ENCODE measurements at regions not wholly inside any gene's neighbourhood (a gene's known extent, or its start where the extent isn't known, plus 50 kb on each side); places are given as distances from the start of the nearest gene placed in this dataset.
"Not testable (repeated sequence)": the region's sequence is repeated elsewhere in the genome, so short reads cannot be mapped to it uniquely, and the experiment has no call there.

DNA sequence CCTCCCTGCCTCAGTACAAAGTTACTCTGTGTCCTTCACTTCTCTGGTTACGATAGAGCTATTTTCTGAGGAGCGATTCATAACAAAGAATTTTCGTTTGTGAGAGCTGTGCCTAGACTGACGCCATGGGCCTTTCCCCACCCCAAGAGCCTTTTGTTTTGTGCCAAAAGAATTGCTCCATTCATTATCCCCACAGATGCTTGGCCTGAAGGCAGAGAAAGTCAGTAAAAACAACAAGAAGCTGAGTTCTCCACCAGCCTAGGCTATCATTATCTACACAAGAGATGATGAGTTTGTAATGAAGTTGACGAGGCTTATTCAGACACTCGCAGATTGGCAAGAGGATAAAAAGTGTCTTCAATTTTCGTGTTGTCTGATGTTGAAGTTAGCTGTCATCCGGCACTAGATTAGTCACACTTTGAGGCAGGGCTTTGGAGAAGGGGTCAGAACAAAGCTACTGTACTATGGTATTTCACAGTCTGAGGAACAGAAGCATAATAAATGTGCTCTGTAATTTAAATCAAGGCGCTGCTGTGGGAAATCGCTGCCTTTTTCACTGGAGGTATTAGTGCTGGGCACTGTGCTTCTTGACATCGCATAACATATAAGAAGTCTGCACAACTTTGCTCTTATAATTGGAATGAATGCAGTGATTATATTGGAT lies 278.4 kb upstream of the FIGN start:
- DNase-seq: no peak

DNA sequence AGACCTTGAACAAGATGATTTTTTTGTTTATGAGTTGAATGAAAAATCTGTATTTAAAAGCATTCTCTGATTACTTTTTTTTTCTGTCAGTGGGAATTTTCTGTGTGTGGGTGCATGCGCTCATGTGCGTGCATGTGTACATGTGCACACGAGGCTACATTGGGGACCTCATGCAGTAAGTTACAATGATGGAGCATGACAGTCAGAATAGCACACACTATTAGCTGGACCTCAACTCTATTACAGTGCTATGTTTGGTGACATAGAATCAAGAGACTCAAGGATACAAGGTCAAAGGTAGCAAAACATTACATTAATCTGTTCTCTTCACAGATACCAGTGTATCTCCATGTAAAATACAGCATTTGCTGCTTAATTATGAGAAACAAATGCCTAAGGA lies 276.8 kb upstream of the FIGN start:
- no peak for DNase-seq

DNA sequence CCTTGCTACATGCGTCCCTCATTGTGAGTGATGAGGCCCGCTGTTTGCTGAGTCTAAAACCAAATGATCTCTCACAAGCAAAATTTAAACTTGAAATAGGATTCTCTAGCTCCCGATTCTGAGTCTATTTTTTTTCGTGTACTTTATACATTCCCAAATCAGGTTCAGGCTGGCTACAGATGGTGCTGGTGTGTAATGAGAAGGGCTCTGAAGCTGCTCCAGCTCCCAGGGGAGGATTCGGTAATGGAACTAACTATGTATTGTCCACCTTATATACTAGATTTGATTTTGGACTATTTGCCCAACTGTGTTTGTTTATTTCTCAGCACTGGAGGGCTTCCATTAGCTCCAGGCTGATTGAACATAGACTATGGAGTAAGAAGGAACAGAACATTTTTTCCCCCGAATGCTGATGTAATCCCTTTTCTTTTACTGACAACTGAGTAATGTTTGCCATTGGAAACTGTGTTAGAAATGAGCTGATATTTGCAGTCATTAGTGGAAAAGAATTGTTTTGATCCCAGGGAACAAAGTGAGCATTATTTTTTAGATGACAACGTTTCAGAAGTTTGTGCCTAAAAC lies 274.0 kb upstream of the FIGN start:
- no peak for DNase-seq

DNA sequence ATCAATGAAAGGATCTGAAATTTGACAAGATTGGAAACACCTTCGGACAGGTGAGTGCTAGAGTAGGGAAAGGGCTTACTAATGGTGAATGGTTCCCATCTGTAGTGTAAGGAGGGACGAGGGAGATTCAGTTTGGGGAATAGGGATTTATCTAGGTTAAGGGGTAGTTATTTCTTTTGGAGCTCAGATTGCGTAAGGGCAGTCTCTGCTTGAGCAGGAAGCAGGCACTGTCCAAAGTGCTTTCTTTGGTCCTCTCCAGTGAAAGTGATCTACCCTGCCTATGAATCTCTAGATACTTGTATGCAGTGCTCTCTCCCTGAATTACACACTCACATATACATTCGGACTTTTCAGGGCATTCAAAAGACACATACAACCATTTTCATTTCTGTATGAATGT lies 272.9 kb upstream of the FIGN start:
- no peak for DNase-seq

DNA sequence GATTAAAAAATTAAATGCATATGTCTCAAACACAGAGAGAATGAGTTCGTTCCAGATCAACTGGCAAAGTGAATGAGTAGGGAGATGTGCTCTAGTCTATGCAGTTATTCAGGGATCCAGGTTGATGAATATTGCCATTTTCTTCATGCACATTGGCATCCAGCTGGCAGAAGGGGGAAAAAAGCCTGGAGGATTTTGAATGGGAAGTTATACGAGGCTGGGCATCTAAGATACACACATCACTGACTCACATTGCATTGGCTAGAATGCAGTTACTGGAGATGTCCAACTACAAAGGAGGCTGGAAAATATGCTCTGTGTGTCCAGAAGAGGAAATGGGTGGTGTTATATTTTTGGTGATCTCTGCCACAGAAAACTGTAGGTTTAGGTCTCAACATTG lies 270.9 kb upstream of the FIGN start:
- no peak for DNase-seq

DNA sequence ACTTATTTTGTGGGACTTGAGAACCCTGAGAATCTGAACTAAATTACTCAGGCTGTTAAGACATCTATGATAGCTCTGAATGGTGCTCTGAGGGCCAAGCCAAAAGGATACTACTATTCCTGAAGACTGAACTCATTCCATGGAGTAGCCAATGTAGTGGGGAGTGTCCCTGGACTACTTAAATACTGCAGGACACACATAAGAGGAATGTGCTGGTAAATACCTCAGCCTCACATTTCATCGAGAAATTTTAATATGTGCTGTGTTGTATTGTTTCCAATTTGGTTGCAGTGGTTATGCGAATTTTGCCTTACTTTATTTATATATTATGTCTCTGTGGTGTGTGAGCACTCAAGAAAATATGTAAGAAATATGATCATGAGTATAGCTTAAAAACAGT lies 264.4 kb upstream of the FIGN start:
- no peak for DNase-seq

DNA sequence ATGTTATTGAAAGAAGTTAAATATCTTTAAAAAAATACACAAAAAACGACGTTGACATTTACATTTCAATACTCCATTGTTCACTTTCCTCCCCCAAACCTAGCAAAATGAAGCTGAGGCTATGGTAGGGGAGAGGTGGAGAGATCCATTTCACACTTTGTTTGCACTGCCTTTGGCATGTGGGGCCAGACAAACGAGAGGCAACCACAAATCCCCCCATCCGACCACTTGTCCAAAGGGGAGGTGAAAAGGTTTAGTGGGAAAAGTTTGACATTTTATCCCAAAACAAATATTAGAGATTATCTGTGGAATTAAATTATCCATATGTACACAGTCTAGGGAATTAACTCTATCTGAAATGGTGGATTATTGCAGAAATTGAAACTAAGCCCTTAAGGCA lies 261.7 kb upstream of the FIGN start:
- no peak for DNase-seq

DNA sequence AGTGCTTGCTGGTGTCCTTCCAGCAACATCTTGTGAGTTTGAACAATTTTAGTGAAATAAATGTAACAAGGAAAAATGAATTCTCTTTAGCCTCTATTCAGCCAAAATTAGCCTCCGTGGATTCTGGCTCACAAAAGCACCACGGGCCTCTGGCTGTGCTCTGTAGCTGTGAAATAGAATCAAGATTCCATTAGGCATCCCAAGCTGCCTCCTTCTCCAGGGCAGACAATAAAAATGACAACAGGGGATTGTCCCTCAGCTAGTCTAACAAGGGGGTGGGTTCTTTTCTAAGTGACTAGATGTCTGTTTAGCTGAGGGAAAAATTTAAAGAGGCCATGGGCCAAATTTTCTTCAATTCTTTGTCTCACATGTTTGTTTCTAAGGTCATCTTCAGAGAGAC lies 254.7 kb upstream of the FIGN start:
- no peak for DNase-seq

DNA sequence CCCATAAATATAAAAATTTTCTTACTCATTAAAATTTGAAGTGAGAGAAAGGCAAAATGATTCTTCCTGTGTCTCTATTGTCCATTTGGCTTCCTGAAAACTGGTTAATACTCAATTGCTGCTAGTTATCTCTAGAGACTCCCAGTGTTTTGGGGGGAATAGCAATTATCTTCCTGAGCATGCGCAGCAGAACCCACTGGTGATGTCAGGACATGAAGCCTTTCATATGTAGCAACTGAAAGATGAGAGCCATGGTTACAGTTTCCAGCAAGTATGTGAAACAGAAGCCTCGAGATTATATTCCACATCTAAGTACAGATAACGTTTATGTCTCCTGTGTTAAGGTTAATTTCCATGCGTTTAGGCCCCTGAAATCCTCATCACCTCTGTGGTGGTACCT lies 254.3 kb upstream of the FIGN start:
- no peak for DNase-seq

DNA sequence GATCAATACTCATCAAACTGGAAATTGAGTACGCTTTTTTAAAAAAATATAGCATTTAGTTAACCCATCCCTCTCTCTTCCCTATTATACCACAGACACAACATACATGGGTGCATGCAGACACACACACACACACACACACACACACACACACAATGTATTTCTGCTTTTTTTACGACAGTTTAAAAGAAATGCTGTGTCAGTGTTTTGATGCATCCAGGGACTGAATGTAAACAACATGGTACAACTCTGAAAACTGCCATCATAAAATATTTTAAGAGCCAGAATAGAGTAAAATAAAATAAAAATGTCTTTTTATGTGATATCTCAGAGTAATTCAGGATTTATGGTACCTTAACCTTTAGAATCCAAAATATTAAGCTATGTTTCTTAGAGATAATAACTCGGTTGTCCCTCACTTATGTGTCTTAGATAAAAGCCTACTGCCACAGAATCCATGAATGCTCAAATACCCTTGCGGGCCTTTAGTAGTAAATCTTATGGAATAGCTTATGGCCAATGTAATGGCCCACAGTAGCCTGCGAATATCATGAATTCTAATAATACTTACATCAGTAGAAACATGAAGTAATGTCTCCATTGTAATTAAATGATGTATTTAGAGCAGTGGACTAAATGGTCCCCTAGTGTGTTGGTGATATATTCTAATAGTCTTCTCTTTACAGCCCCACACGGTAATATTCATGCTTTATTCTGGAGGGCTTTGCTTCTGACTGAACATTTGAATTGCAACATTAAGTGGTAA lies 251.6 kb upstream of the FIGN start:
- no peak for DNase-seq

DNA sequence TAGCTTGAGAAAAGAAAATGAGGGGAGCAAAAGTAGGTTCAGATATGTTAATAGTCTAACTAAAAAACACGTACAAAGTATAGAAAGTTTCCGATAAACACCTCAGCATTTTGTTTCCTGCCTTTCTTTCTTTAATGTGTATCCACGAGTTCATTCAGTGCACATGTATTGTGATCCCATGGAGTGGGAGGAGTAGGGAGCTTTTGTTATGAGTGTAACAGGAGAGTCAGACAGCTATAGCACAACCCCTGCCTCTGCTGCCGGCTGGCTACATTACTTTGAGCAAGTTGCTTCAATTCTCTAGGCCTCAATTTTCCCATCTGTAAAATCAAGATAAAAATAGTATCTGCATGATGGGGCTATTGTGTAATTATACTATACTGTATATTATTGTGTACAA lies 249.2 kb upstream of the FIGN start:
- no peak for DNase-seq

DNA sequence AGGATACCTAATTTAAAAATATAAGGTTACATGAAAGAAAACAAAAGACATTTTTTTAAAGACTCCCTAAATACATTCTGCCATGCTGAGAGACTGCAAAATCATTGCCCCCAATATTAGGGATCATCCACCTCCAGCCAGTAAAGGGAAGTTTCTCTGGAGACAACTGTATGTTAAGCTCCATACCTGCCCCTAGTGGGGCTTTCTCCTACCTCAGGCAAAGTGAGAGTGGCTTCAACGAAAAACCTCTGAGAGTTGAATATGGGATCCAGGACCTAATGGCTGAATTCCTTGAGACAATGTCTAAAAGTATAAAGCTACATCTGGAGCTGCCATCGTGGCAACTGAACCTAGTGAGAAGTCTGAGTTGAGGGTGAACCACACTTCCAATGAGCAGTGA lies 248.1 kb upstream of the FIGN start:
- no peak for DNase-seq

DNA sequence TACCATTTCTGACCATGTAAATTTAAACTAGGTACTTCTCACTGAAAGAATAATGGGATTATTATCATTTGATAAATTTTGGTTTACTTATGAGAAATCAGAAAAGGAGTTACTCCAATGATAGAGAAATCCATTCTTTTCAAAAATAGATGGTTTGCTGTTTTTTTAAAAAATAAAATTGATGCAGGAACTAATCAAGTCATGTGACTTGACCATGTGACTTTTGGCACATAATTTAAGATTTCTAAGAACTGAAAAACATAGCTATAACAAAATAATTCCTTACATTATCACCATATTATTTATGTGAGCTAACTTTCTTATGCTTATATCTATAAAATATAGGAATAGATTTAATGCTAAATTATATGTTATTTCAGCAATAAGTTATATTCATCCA lies 247.1 kb upstream of the FIGN start:
- no peak for DNase-seq

DNA sequence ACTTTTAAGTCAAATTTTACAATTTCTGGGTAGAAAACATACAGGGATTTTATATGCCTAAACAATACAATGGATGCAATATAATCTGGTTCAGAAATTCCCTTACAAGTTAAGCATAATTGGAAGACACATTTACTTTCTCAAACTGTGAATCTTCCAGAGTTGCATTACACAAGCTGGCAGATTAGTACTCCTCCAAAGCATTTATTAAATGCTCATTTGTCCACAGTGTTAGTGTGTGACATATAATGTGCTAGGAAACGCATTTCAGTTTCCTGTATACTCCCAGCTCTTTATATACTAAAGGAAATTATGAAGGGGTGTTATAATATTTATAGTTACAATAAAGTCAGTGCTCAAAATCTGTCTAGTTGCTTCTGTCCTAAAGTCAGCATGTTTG lies 239.0 kb upstream of the FIGN start:
- DNase-seq: no peak

DNA sequence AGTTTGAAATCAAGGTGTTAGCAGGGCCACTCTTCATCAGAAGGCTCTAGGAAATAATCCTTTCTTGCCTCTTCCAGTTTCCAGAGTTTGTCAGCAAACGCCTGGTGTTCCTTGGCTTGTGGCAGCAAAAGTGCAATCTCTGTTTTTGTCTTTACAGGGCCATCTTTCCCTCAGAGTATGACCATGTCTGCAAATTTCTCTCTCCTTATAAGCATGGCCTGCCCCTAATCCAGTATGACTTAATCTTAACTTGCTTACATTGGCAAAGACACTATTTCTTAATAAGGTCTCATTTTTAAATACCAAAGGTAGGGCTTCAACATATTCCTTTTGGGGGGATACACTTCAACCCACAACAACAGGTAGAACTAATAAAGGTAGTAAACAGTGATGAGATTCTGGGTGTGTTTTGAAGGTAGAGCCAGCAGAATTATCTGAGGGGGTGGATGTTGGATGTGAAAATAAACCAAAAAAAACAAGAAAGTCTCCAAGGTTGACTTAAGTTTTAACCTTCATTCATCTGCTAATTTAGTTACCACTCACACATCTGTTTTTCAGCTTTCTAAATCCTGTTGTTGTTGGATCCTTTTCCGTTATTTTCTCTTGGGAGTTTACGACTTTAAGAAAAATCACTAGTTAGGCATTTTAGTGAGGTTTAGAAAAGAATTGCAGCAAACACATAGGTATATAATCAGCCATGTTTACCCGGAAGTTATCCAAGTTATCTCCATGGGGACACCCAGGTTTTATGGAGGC lies 234.4 kb upstream of the FIGN start:
- no peak for DNase-seq

DNA sequence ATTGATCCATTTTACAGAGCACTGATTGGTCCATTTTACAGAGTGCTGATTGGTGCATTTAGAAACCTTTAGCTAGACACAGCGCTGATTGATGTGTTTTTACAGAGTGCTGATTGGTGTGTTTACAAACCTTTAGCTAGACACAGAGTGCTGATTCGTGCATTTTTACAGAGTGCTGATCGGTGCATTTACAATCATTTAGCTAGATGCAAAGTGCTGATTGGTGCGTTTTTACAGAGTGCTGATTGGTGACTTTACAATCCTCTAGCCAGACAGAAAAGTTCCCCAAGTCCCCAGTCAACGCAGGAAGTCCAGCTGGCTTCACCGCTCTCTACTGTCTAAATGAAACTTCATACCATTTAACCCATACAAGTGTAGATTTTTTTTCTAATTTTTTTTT lies 228.5 kb upstream of the FIGN start:
- DNase-seq: not testable (repeated sequence)

DNA sequence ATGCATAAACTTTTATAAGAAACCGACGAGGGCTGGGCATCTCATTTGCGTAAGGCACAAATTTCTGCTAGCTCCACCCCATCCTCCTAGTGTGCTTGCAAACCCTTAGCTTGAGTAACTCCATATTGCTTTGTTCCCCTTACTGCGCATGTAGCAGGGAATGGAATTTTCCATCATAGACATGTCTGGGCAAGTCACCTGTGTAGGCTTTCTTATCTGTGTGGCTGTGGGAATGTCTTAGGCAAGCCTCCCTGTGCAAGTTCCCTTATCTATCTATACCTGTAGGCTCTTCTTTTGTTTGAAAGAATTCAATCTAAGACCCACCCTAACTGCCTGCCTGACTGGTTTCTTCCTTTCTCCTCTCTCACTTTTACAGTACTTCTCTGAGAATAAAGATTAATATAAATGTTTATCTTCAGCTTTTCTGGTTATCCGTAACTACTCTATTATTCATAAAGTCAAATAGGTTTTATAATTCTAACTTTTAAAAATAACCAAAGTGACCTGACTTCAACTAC lies 217.6 kb upstream of the FIGN start:
- no peak for DNase-seq

DNA sequence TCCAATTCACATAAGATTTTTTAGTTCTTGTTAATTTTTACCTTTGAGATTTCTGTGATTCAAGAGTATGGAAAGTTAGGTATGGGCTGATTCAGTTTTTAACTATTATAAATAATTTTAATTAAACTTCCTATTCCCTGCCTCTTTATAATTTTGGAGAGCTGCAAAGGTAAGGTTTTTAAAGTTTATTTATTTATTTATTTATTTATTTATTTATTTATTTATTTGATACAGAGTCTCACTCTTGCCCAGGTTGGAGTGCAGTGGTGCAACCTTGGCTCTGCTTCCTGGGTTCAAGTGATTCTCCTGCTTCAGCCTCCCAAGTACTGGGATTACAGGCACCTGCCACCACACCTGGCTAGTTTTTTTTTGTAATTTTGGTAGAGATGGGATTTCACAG lies 215.5 kb upstream of the FIGN start:
- no peak for DNase-seq

DNA sequence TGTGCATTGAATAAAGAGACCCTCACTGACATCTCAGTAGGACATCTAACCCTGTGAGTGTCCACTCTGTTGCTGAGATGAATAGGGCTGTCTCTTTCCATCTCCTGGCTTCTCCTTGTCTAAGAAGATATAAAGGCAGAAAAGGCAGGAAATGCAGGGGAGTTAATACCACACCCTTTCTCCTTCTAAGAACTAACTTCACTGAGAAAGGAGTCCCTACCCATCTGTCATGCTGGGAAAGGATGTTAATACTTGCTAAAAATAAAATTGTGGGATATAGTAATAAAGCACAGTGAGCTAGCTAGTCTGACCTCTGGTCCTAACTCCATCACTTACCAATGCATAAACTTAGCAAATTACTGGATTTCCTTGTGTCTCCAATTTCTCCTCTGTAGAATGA lies 213.9 kb upstream of the FIGN start:
- DNase-seq: no peak

DNA sequence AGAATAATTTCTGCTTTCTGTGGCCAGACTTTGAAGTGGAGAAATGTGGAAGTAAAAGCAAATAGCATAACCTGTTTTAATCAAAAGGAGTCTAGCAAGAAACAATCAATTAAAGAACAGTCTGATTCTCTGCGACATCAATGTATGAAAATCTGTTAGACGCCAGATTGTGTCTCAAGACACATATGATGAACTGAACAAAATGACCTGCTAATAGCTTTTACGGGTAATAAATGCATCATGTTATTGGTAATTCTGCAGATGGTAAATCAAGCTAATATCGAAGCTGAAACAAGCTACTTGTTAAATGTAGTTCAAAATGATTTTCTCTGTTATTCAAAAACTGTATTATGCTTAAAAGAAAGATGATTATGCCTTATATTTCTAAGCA lies 208.5 kb upstream of the FIGN start:
- no peak for DNase-seq

DNA sequence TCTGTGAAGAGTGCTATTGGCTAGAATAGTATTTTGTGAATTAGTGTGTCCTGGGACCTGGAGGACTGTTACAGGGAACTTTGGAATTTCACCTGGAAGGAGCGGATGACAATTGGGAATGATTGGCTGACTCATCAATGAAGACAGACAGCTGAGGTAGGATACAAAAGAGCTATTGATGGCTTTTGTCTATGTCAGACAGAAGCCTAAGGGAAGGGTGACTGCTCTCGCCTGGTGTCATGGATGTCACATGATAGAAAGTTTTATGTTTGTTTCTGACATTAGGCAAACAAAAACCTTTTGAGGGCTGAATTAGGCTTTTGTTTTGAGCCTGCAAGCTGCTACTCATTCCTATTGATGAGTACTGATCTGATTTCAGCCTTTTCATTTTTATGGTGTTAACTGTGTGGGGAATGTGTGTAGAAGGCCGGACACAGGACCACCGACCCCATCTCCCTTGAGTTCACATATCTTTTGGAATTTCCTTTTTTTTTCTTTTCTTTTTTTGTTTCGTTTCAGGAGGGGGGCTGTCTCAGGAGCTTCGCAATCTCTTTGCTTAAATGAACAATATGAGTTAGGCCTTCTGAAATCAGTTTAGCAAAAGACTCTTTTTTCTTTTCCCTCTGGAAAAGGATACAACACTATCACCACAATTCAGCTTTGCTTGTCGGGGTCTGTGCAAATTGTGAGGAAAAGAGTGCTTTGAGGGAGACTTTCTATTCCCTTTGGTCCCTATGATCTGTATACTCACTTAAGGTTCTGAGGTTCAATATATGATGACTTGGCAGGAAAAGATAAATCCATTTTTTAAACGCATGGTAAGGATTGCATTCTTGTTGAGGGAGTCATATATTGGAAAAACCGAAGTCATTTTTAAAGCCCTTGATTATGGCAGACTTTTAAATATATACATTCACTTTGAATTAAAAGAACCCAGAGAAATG lies 207.9 kb upstream of the FIGN start:
- DNase-seq: no peak

DNA sequence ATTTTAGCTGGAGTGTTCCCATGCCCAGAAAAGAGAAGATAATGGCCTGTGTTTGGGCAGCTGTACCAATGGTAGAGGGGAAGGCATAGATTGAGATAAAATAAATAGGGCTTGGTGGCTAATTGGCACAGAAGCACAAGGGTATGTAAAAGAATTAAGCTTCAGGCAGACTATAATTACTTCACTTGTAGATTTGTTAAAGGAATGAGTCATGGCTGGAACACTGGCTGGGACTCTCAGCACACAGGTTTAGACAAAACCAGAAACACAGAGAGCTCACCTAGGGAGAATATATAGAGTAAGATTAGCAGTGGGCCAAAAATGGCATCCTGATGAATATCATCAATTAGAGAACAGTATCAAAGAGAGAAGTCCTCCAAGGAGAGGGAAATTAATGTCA lies 198.3 kb upstream of the FIGN start:
- no peak for DNase-seq

DNA sequence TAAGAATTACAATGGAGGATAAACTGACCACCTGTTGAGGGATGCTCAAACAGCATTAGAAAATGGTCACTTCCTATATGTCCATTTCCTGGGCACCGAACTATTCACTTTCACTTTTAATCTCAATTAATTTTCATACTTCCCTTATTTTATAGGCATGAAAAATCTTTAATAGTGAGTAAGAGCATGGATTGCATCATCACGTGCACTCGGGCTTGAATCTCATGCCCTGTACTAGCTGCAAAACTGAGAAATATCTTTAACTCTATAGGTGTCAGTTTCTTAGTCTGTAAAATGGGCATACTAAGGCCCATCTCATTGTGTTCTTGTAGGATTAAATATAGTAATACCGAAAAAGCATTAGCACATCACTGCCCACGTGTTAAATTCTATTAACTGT lies 183.9 kb upstream of the FIGN start:
- no peak for DNase-seq
